Mammary epithelial cell (primary cell): ENCODE measurements at regions not wholly inside any gene's neighbourhood (a gene's known extent, or its start where the extent isn't known, plus 50 kb on each side); places are given as distances from the start of the nearest gene placed in this dataset.

Experiments used
- CTCF ChIP-seq, 2 donors: IDR thresholded peaks in 1 of 2; conservative IDR thresholded peaks in 1 of 2; 2 replicates each; pipeline ENCODE4 v1.5.1; 2011 to 2012; ENCODE audit warnings: inconsistent platforms in 2 of 2, low read length in 2 of 2, mild to moderate bottlenecking in 2 of 2, control low read depth in 1 of 2, low read depth in 1 of 2; ENCODE audit not compliant: insufficient read depth in 1 of 2; ENCODE audit errors: extremely low read depth in 1 of 2
- EZH2 ChIP-seq: IDR thresholded peaks from 2 replicates; pipeline ENCODE4 v1.6.1; 2012; ENCODE audit warnings: low read length, inconsistent platforms, borderline replicate concordance

DNA sequence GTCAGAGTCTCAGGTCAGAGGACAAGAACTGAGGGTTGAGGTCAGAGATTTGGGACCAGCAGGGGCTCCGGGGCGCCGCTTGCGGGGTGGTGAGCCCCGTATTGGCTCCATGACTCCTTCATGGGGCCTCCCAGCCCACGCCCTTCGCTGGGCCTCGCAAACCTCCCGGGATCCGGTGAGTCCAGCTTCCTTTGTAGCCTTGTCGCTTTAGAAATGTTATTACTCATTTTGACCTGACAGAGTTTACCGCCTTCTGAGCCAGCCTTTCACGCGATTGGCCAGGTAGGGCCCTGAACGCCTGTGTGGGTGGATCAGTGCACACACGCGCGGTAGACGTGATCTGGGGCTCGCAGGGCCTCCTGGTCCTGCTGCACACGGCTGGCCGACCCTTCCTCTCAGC is 181.1 kb downstream of the ERMARD start:
- TF ChIP-seq CTCF (conservative IDR thresholded peaks at IDR 0.05 in 1 of 2, IDR thresholded peaks at IDR 0.05 in 1 of 2; ENCODE audit: extremely low read depth in 1 of 2, insufficient read depth in 1 of 2, low read depth in 1 of 2, low read length in 2 of 2) (no peak), EZH2 (no peak)
